ENCODE measurements at regions not wholly inside any gene's neighbourhood (a gene's known extent, or its start where the extent isn't known, plus 50 kb on each side); places are given as distances from the start of the nearest gene placed in this dataset.

DNA sequence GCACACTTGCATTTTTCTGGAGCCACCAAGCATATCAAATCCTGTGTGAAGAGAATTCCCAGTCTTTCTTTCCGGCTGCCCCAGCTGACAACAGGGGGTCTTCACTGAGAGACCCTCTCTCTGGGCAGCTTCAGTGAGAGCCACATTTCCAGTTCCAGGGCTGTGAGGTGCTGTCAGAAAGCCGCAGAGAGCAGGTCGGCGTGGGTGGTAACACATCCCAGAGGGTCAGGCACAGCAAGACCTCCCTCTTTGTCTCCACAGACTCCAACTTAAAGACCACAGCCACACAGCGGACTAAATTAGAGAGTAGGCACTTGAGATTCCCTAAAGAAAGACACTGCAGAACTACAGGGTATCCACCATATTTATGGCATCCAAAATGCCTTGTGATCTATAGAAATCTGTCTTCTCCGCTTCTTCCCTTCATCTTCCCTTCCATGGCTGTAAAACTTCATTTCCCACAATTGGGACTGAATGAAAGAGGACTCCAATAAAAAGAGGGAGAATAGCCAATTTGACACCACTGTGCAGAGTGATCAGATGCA, 116.0 kb upstream of the C7orf33 start:
- TF ChIP-seq POLR2AphosphoS5 (IDR thresholded peaks at IDR 0.05; ENCODE audit: low read depth, low read length) (no peak), POLR2A (IDR thresholded peaks at IDR 0.05; ENCODE audit: low read depth, low read length) (no peak)
